Sigmoid colon (tissue), 6 donors: ENCODE measurements at regions not wholly inside any gene's neighbourhood (a gene's known extent, or its start where the extent isn't known, plus 50 kb on each side); places are given as distances from the start of the nearest gene placed in this dataset.
"Not testable (repeated sequence)": the region's sequence is repeated elsewhere in the genome, so short reads cannot be mapped to it uniquely, and the experiment has no call there.

Source experiments
- DNase-seq: peaks from one replicate; pipeline ENCODE4 v3.0.0-alpha.2; 2019
- H3K27ac ChIP-seq, 4 donors: fragments of 200-600 bp; sonication (generic); one replicate each; pipeline ENCODE4 v1.5.1; 2016 to 2019; ENCODE audit warnings: mild to moderate bottlenecking in 1 of 4
- H3K27me3 ChIP-seq, 3 donors: fragments of 200-600 bp; sonication (generic); one replicate each; pipeline ENCODE4 v1.5.1; 2019; ENCODE audit warnings: mild to moderate bottlenecking in 1 of 3
- H3K36me3 ChIP-seq, 4 donors: fragments of 200-600 bp; sonication (generic); one replicate each; pipeline ENCODE4 v1.5.1; 2016 to 2019
- H3K4me1 ChIP-seq, 4 donors: fragments of 200-600 bp; sonication (generic); one replicate each; pipeline ENCODE4 v1.5.1; 2017 to 2019
- H3K4me3 ChIP-seq, 4 donors: fragments of 200-600 bp; sonication (generic); one replicate each; pipeline ENCODE4 v1.5.1; 2017 to 2019; ENCODE audit warnings: mild to moderate bottlenecking in 2 of 4, moderate library complexity in 1 of 4
- H3K9me3 ChIP-seq, 4 donors: fragments of 200-600 bp in 3 of 4; sonication (generic) in 3 of 4; one replicate each; pipeline versions ENCODE4 v1.5.1 to v1.6.1; 2013 to 2019
- EP300 ChIP-seq, 4 donors: sonication (generic); formaldehyde crosslinking; IDR thresholded peaks; one replicate each; pipeline ENCODE4 v1.6.1; 2017; ENCODE audit warnings: antibody characterized with exemption in 4 of 4
- POLR2A ChIP-seq, 2 donors: fragments of 450-650 bp; IDR thresholded peaks; one replicate each; pipeline ENCODE4 v1.6.1; 2016; ENCODE audit warnings: antibody characterized with exemption in 2 of 2, mild to moderate bottlenecking in 2 of 2, moderate library complexity in 2 of 2
- POLR2AphosphoS5 ChIP-seq, 4 donors: sonication (generic); formaldehyde crosslinking; IDR thresholded peaks; one replicate each; pipeline ENCODE4 v1.6.1; 2017; ENCODE audit warnings: antibody characterized with exemption in 4 of 4
- WGBS, 2 donors: extraction: QIAGEN DNeasy Blood & Tissue Kit; methylation state at CpG; one replicate each; pipeline ENCODE4 v1.1.7; 2013; 5-methylcytosine and 5-hydroxymethylcytosine counted together
- intact Hi-C: fragments of 100-400 bp; cut with DNase I; formaldehyde crosslinking; loops from one replicate; pipeline ENCODE4 v1.15.1; 2023
- TF ChIP-seq, protein P1 (sequence below), 4 experiments: fragments of 450-650 bp in 3 of 4; fragments of 200-600 bp in 1 of 4; IDR thresholded peaks; one replicate each; pipeline ENCODE4 v1.5.1; 2016 to 2019; ENCODE audit warnings: antibody characterized with exemption in 4 of 4, mild to moderate bottlenecking in 3 of 4, moderate library complexity in 2 of 4
- donor health status: healthy with polysubstance abuse.
- donor health status: healthy.

DNA sequence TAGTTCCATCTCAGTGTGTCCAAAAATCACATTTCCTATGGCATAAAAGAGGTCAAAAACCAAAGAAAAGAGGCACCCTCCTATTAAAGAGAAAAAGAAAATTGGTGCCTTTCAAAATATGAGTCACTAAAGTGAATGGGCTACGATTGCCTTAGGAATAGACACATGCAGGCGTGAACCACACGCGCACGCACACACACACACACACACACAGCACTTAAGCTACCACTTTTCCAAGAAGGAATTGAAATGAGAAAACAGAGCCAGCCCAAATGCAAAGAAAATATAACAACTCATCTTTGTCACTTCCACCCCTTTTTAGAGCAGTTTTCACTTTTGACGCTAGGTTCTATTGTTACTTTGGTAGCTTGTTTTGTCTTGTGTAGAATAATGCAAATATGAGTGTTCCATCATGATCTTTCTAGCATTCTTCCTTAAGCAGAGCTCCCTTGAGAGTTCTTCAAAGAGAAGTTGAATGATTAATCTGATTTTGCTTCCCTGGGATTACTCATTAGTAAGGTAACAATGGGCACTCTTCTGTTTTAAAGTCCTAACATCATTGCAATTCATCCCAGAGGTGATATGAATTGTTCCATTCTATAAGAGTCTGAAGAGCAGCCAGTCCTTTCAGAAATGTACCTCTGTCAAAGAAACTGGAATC is 239.2 kb upstream of the GNPDA2 start:
- no peaks in the 10 kb centered on the region for H3K4me1 ChIP-seq
- peaks cover 0 to 11% (median 0%) of the 10 kb centered on the region in 4 donors for H3K9me3 ChIP-seq
- intact Hi-C loops: no loop called here
- no peak overlapping the region for H3K4me3 ChIP-seq
- DNase-seq: no peak
- TF ChIP-seq POLR2AphosphoS5 (IDR thresholded peaks at IDR 0.05): no peak
- no peak for TF ChIP-seq EP300 (IDR thresholded peaks at IDR 0.05)
- TF ChIP-seq POLR2A (IDR thresholded peaks at IDR 0.05): no peak
- TF ChIP-seq, protein P1, sequence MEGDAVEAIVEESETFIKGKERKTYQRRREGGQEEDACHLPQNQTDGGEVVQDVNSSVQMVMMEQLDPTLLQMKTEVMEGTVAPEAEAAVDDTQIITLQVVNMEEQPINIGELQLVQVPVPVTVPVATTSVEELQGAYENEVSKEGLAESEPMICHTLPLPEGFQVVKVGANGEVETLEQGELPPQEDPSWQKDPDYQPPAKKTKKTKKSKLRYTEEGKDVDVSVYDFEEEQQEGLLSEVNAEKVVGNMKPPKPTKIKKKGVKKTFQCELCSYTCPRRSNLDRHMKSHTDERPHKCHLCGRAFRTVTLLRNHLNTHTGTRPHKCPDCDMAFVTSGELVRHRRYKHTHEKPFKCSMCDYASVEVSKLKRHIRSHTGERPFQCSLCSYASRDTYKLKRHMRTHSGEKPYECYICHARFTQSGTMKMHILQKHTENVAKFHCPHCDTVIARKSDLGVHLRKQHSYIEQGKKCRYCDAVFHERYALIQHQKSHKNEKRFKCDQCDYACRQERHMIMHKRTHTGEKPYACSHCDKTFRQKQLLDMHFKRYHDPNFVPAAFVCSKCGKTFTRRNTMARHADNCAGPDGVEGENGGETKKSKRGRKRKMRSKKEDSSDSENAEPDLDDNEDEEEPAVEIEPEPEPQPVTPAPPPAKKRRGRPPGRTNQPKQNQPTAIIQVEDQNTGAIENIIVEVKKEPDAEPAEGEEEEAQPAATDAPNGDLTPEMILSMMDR (IDR thresholded peaks at IDR 0.05): no peak
- H3K27ac ChIP-seq: no peak overlapping the region
- 89 to 93% methylated on average over 6 of the region's 6 CpGs for WGBS, 2 donors
- no peaks in the 10 kb centered on the region for H3K27me3 ChIP-seq
- H3K36me3 ChIP-seq: no peaks in the 10 kb centered on the region

DNA sequence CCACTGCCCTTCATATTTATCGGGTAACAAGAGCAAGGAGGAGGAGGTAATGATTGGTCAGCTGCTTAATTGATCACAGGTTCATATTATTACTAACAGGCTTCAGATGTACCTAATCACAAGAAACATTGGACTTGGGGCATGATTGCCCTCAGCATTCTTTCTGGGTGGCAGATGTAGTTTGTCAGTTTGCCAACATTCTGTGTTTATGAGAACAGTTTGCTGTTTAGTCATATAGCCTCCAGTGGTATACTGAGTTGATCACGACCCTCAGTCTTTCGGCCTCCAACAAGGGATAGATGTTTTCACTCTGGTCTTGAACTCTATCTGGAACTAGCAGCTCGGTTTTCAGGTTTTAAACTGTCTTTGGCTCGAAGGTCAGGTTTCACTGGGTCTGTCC is 237.7 kb upstream of the GNPDA2 start:
- H3K27me3 ChIP-seq, H3K36me3 ChIP-seq, H3K27ac ChIP-seq, DNase-seq, H3K4me3 ChIP-seq, intact Hi-C loops, H3K4me1 ChIP-seq: not testable (repeated sequence)
- WGBS, 2 donors: 54 to 74% methylated on average over 5 of the region's 5 CpGs
- peaks cover 0 to 11% (median 0%) of the 10 kb centered on the region in 4 donors for H3K9me3 ChIP-seq

DNA sequence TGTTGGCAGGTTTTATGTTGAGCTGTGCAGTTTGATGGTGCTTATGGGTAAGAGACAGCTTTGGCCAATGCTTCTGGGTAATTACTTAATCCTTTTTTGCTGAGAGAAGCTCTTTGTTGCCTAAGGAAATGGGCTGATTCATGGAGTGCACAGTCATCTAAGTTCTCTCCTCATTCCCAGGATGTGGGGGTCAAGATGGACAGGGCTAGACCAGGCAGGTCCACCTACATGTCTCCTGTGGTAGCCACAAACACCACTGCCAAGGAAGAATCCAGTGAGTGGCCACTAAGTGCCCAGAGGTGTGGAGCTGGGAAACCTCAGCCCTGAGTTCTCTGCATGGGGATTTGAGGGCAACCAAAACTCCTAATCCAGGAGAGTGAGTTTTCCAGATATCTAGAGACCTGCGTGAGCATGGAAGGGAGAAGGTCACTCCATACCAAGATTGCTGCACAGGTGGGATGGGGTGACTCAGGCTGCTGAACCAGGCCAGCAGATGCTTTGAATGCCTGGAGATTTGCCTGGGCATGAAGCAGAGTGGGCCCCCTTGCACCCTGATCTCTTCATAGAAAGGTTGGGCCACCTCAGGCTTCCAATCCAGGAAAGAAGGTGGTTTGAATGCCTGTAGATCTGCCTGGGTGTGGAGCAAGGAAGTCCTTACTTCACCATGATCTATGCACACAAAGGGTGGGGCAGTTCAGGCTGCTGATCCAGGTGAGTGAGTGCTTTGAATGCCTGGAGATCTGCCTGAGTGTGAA is 234.8 kb upstream of the GNPDA2 start:
- no peak overlapping the region for H3K4me3 ChIP-seq
- H3K9me3 ChIP-seq: peaks cover 0 to 11% (median 1%) of the 10 kb centered on the region in 4 donors
- no peak for DNase-seq
- TF ChIP-seq POLR2A (IDR thresholded peaks at IDR 0.05) (no peak), EP300 (IDR thresholded peaks at IDR 0.05) (no peak), POLR2AphosphoS5 (IDR thresholded peaks at IDR 0.05) (no peak)
- TF ChIP-seq, protein P1 (IDR thresholded peaks at IDR 0.05): no peak
- H3K4me1 ChIP-seq: no peaks in the 10 kb centered on the region
- H3K27ac ChIP-seq: no peak overlapping the region
- no peaks in the 10 kb centered on the region for H3K36me3 ChIP-seq
- 94 to 98% methylated on average over 1 of the region's 1 CpG for WGBS, 2 donors
- no peaks in the 10 kb centered on the region for H3K27me3 ChIP-seq
- intact Hi-C loops: no loop called here

DNA sequence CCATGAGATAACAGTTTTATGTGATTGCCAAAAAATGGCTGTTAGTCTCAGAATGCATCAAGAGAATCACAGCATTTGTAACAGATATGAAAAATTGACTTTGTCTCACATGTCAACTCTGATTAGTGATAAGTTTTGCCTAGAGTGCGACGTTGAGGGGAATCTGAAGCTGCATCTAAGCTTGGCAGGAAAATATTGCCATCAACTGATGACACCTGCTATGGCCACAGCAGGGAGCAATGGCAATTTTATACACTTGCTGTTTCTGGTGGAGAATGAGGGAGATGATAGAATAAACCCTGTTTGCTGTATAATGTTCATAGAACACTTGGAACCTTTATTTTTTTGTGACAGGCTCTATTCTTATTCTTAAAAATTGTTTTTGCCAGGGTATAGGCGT is 205.4 kb upstream of the GNPDA2 start:
- H3K4me3 ChIP-seq: no peak overlapping the region
- no peaks in the 10 kb centered on the region for H3K9me3 ChIP-seq
- TF ChIP-seq EP300 (IDR thresholded peaks at IDR 0.05) (no peak), POLR2AphosphoS5 (IDR thresholded peaks at IDR 0.05) (no peak), POLR2A (IDR thresholded peaks at IDR 0.05) (no peak)
- TF ChIP-seq, protein P1 (IDR thresholded peaks at IDR 0.05): no peak
- no peaks in the 10 kb centered on the region for H3K36me3 ChIP-seq
- no peak overlapping the region for H3K27ac ChIP-seq
- no peak for DNase-seq
- intact Hi-C loops: no loop called here
- no peaks in the 10 kb centered on the region for H3K4me1 ChIP-seq
- 63 to 87% methylated on average over 3 of the region's 3 CpGs for WGBS, 2 donors
- no peaks in the 10 kb centered on the region for H3K27me3 ChIP-seq

DNA sequence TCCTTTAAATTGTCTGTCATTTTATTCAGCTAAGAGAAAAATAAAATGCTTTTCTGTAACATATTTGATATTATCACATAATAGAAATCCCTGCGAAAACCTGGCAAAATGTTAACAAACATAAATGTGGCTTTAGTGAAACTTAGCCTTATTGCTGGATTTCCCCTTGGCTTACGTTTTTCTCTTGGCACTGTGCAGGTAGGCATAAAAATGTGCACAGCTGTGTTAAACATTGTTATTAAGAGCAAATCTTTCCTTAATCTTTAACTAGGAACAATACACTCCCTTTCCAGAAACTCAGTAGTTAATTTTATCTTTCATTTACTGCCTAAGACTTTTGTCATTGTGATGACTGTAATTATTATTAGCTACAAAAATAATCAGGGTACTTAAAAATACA is 202.4 kb upstream of the GNPDA2 start:
- no peaks in the 10 kb centered on the region for H3K27me3 ChIP-seq
- H3K4me3 ChIP-seq: no peak overlapping the region
- no peaks in the 10 kb centered on the region for H3K4me1 ChIP-seq
- H3K27ac ChIP-seq: no peak overlapping the region
- H3K36me3 ChIP-seq: no peaks in the 10 kb centered on the region
- 14 to 57% methylated on average over 2 of the region's 2 CpGs for WGBS, 2 donors
- TF ChIP-seq, protein P1 (IDR thresholded peaks at IDR 0.05): no peak
- no peak for TF ChIP-seq POLR2AphosphoS5 (IDR thresholded peaks at IDR 0.05)
- TF ChIP-seq POLR2A (IDR thresholded peaks at IDR 0.05): no peak
- no peak for TF ChIP-seq EP300 (IDR thresholded peaks at IDR 0.05)
- intact Hi-C loops: no loop called here
- DNase-seq: no peak
- H3K9me3 ChIP-seq: no peaks in the 10 kb centered on the region
